H9 (cell line): ENCODE measurements at regions not wholly inside any gene's neighbourhood (a gene's known extent, or its start where the extent isn't known, plus 50 kb on each side); places are given as distances from the start of the nearest gene placed in this dataset.

Source experiments
- DNase-seq: peaks from one replicate; pipeline ENCODE4 v3.0.0-alpha.2; 2017
- H2AFZ ChIP-seq: one replicate; pipeline ENCODE4 v1.6.1; 2013; ENCODE audit warnings: mild to moderate bottlenecking, low read length, control low read depth, moderate library complexity
- H2AK5ac ChIP-seq: 2 replicates; pipeline ENCODE4 v1.6.1; 2013; ENCODE audit warnings: low read length, control low read depth, mixed read lengths; ENCODE audit not compliant: insufficient read length
- H2BK120ac ChIP-seq: one replicate; pipeline ENCODE4 v1.6.1; 2013; ENCODE audit warnings: low read depth, mild to moderate bottlenecking, low read length, control low read depth, inconsistent platforms; ENCODE audit not compliant: poor library complexity, severe bottlenecking
- H2BK12ac ChIP-seq: 2 replicates; pipeline ENCODE4 v1.6.1; 2013; ENCODE audit warnings: low read length, control low read depth, mixed read lengths, low read depth; ENCODE audit not compliant: insufficient read length
- H2BK15ac ChIP-seq: 2 replicates; pipeline ENCODE4 v1.6.1; 2013; ENCODE audit warnings: low read depth, low read length, control low read depth
- H2BK20ac ChIP-seq: one replicate; pipeline ENCODE4 v1.6.1; 2013; ENCODE audit warnings: low read depth, mild to moderate bottlenecking, low read length, control low read depth, inconsistent platforms; ENCODE audit not compliant: poor library complexity, severe bottlenecking
- H2BK5ac ChIP-seq: 2 replicates; pipeline ENCODE4 v1.6.1; 2013; ENCODE audit warnings: low read length, control low read depth, mixed read lengths; ENCODE audit not compliant: insufficient read length
- H3K14ac ChIP-seq: 2 replicates; pipeline ENCODE4 v1.6.1; 2013; ENCODE audit warnings: low read length, control low read depth; ENCODE audit not compliant: insufficient read depth
- H3K18ac ChIP-seq: 2 replicates; pipeline ENCODE4 v1.6.1; 2013; ENCODE audit warnings: low read depth, mild to moderate bottlenecking, mixed read lengths, low read length, control low read depth; ENCODE audit not compliant: insufficient read length
- H3K23ac ChIP-seq: 2 replicates; pipeline ENCODE4 v1.6.1; 2013; ENCODE audit warnings: low read length, control low read depth, mixed read lengths, low read depth; ENCODE audit not compliant: insufficient read length
- H3K23me2 ChIP-seq: 2 replicates; pipeline ENCODE4 v1.6.1; 2013; ENCODE audit warnings: low read depth, mild to moderate bottlenecking, mixed read lengths, low read length, control low read depth; ENCODE audit not compliant: insufficient read length, poor library complexity, severe bottlenecking
- H3K27ac ChIP-seq: 2 replicates; pipeline ENCODE4 v1.5.1; 2013; ENCODE audit warnings: low read length, control low read depth, mixed read lengths, low read depth; ENCODE audit not compliant: insufficient read length
- H3K27me3 ChIP-seq: 2 replicates; pipeline ENCODE4 v1.6.1; 2013; ENCODE audit warnings: low read length, control low read depth, inconsistent platforms; ENCODE audit not compliant: insufficient read depth
- H3K4ac ChIP-seq: 2 replicates; pipeline ENCODE4 v1.6.1; 2013; ENCODE audit warnings: low read depth, mild to moderate bottlenecking, control low read depth, inconsistent platforms, low read length, moderate library complexity
- H3K4me1 ChIP-seq: 2 replicates; pipeline ENCODE4 v1.6.1; 2013; ENCODE audit warnings: low read length, control low read depth, inconsistent platforms; ENCODE audit not compliant: insufficient read depth
- H3K4me2 ChIP-seq: 2 replicates; pipeline ENCODE4 v1.6.1; 2013; ENCODE audit warnings: low read length, control low read depth, mixed read lengths; ENCODE audit not compliant: insufficient read length, insufficient read depth
- H3K56ac ChIP-seq: 2 replicates; pipeline ENCODE4 v1.6.1; 2013; ENCODE audit warnings: low read depth, mild to moderate bottlenecking, mixed read lengths, low read length, control low read depth; ENCODE audit not compliant: insufficient read length
- H3K79me1 ChIP-seq: 2 replicates; pipeline ENCODE4 v1.6.1; 2013; ENCODE audit warnings: low read depth, mild to moderate bottlenecking, moderate library complexity, low read length, control low read depth, inconsistent platforms; ENCODE audit not compliant: insufficient read depth, poor library complexity, severe bottlenecking
- H3K79me2 ChIP-seq: 2 replicates; pipeline ENCODE4 v1.6.1; 2013; ENCODE audit warnings: low read length, control low read depth, inconsistent platforms; ENCODE audit not compliant: insufficient read depth
- H3K9ac ChIP-seq: 2 replicates; pipeline ENCODE4 v1.6.1; 2013; ENCODE audit warnings: low read length, control low read depth, mixed read lengths; ENCODE audit not compliant: insufficient read length; ENCODE audit errors: extremely low read depth
- H3K9me3 ChIP-seq: one replicate; pipeline ENCODE4 v1.6.1; 2013; ENCODE audit warnings: low read depth, low read length, inconsistent platforms; ENCODE audit not compliant: control insufficient read depth
- H3T11ph ChIP-seq: one replicate; pipeline ENCODE4 v1.6.1; 2013; ENCODE audit warnings: mild to moderate bottlenecking, low read length, control low read depth, inconsistent platforms
- H4K20me1 ChIP-seq: one replicate; pipeline ENCODE4 v1.6.1; 2013; ENCODE audit not compliant: control insufficient read depth, insufficient read length, insufficient read depth
- H4K5ac ChIP-seq: 2 replicates; pipeline ENCODE4 v1.6.1; 2013; ENCODE audit warnings: low read depth, mild to moderate bottlenecking, mixed read lengths, low read length, control low read depth; ENCODE audit not compliant: insufficient read length
- H4K8ac ChIP-seq: replicated peaks from 2 replicates; pipeline ENCODE4 v1.6.1; 2013; ENCODE audit warnings: low read length, control low read depth, mixed read lengths, low read depth; ENCODE audit not compliant: insufficient read length
- H4K91ac ChIP-seq: 2 replicates; pipeline ENCODE4 v1.6.1; 2013; ENCODE audit warnings: low read depth, mild to moderate bottlenecking, moderate library complexity, mixed read lengths, low read length, control low read depth; ENCODE audit not compliant: insufficient read length
- H3K27ac Mint-ChIP-seq, 3 experiments: 2 replicates in 2 of 3; 3 replicates in 1 of 3; pipeline ENCODE4 v1.8.0; 2020 to 2021; ENCODE audit warnings: mixed read lengths in 3 of 3, mild to moderate bottlenecking in 1 of 3, moderate library complexity in 1 of 3
- H3K27me3 Mint-ChIP-seq: 2 replicates; pipeline ENCODE4 v1.8.0; 2021; ENCODE audit warnings: low read depth, mild to moderate bottlenecking, moderate library complexity, mixed read lengths
- H3K36me3 Mint-ChIP-seq, 3 experiments: 2 replicates in 2 of 3; 3 replicates in 1 of 3; pipeline ENCODE4 v1.8.0; 2020 to 2021; ENCODE audit warnings: low read depth in 3 of 3, mixed read lengths in 3 of 3; ENCODE audit not compliant: insufficient read depth in 1 of 3
- H3K4me1 Mint-ChIP-seq, 2 experiments: 2 replicates each; pipeline ENCODE4 v1.8.0; 2020; ENCODE audit warnings: mixed read lengths in 2 of 2
- H3K4me3 Mint-ChIP-seq, 2 experiments: 2 replicates in 1 of 2; 3 replicates in 1 of 2; pipeline ENCODE4 v1.8.0; 2020 to 2021; ENCODE audit warnings: mild to moderate bottlenecking in 2 of 2, mixed read lengths in 2 of 2, moderate library complexity in 1 of 2
- H3K9me3 Mint-ChIP-seq, 2 experiments: 2 replicates in 1 of 2; 3 replicates in 1 of 2; pipeline ENCODE4 v1.8.0; 2020; ENCODE audit warnings: mild to moderate bottlenecking in 2 of 2, mixed read lengths in 2 of 2, moderate library complexity in 1 of 2
- CTCF ChIP-seq: fragments of 200-600 bp; sonication (generic); conservative IDR thresholded peaks from 3 replicates; pipeline ENCODE4 v1.8.0; 2021; ENCODE audit warnings: antibody characterized with exemption, mild to moderate bottlenecking
- WGBS: extraction: QIAGEN DNeasy Blood & Tissue Kit; methylation state at CpG from one replicate; pipeline ENCODE4 v1.1.7; 2013; ENCODE audit warnings: missing lambda C conversion rate, low lambda C conversion rate, mixed read lengths; ENCODE audit not compliant: insufficient read length; ENCODE audit errors: extremely low coverage; 5-methylcytosine and 5-hydroxymethylcytosine counted together

DNA sequence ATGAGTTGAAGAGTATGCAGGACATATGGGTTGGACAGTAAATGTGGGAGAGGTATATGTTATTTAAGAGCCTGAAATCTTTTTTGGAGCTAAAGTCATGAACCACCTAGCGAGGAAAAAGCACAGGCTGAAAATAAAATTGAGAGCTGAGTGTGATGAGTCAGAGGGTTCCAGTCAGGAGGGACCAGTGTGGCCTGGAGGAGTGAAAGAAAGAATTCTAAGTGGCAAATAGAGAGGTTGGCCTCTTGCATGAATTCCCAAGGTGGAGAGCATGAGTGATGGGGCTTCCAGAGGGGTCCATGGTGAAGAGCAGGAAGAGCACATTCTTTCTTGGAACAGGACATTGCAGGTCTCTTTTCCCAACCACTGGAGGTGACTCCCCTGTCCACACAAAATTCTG, 282.6 kb downstream of the TDRD15 start:
- Mint-ChIP-seq H3K36me3 (no peaks in the 10 kb centered on the region), H3K27ac (no peak overlapping the region), H3K27me3 (no peaks in the 10 kb centered on the region; the same call in 1 of the 2 replicates), H3K4me1 (peaks cover 3 to 5% of the 10 kb centered on the region in 2 experiments; a peak in 3 of 4 replicates), H3K9me3 (peaks cover 0 to 5% of the 10 kb centered on the region in 2 experiments; a peak in 1 of 5 replicates), H3K4me3 (no peak overlapping the region)
- H2BK5ac ChIP-seq: no peak overlapping the region
- H3K56ac ChIP-seq: no peak overlapping the region
- H3K27ac ChIP-seq: no peak overlapping the region
- no peak overlapping the region for H2BK120ac ChIP-seq
- H4K91ac ChIP-seq: no peak overlapping the region
- TF ChIP-seq CTCF: no peak
- H3K18ac ChIP-seq: no peak overlapping the region
- WGBS: no CpG with 5 or more reads among the region's 1 CpG
- no peak overlapping the region for H3K9ac ChIP-seq
- H3K4ac ChIP-seq: no peak overlapping the region
- H2AFZ ChIP-seq: no peak overlapping the region
- no peak overlapping the region for H2BK12ac ChIP-seq
- no peak overlapping the region for H3T11ph ChIP-seq
- no peaks in the 10 kb centered on the region; the same call in 1 of the 2 replicates for H3K4me1 ChIP-seq
- H2AK5ac ChIP-seq: no peak overlapping the region
- no peaks in the 10 kb centered on the region for H3K79me1 ChIP-seq
- H3K27me3 ChIP-seq: no peaks in the 10 kb centered on the region
- H3K4me2 ChIP-seq: no peak overlapping the region
- DNase-seq: no peak
- no peak overlapping the region for H2BK15ac ChIP-seq
- H4K20me1 ChIP-seq: no peaks in the 10 kb centered on the region
- H4K5ac ChIP-seq: no peak overlapping the region
- no peaks in the 10 kb centered on the region for H3K79me2 ChIP-seq
- H2BK20ac ChIP-seq: no peak overlapping the region
- no peaks in the 10 kb centered on the region for H3K23me2 ChIP-seq
- H4K8ac ChIP-seq: no peak overlapping the region
- H3K9me3 ChIP-seq: no peaks in the 10 kb centered on the region
- no peak overlapping the region for H3K23ac ChIP-seq
- no peak overlapping the region for H3K14ac ChIP-seq
